GM12878 (cell line): ENCODE measurements at regions not wholly inside any gene's neighbourhood (a gene's known extent, or its start where the extent isn't known, plus 50 kb on each side); places are given as distances from the start of the nearest gene placed in this dataset.

ENCODE experiments used
- ATAC-seq: fragments of 200-7000 bp; cut with Tn5 transposase; 3 replicates; pipeline ENCODE4 v1.9.1; 2020; ENCODE audit warnings: mild to moderate bottlenecking, moderate library complexity
- BruUV-seq: library from RNA; stranded (reverse); fragments of 400-500 nt; replicated peaks from 2 replicates; lab custom pipeline; 2021; lab: Mats Ljungman, UMichigan
- CTCF ChIA-PET: fragments of 300-600 bp; sonication (Branson Sonifier 250); formaldehyde crosslinking; extraction: SDS; loops from one replicate; lab custom pipeline; 2021; ENCODE audit warnings: inconsistent platforms; lab: Yijun Ruan, JAX
- POLR2A ChIA-PET: fragments of 350-600 bp; formaldehyde crosslinking; extraction: SDS; loops from one replicate; lab custom pipeline; 2021; ENCODE audit warnings: inconsistent platforms; lab: Charles Lee
- RAD21 ChIA-PET: fragments of 300-600 bp; sonication (Branson Sonifier 250); formaldehyde crosslinking; loops from one replicate; lab custom pipeline; 2023; ENCODE audit warnings: antibody characterized with exemption; ENCODE audit not compliant: unreplicated experiment; lab: Charles Lee
- SMC1A ChIA-PET: fragments of 300-600 bp; sonication (Branson Sonifier 250); formaldehyde crosslinking; loops from one replicate; lab custom pipeline; 2023; ENCODE audit not compliant: unreplicated experiment, uncharacterized antibody; lab: Charles Lee
- DNase-seq: peaks from one replicate; pipeline ENCODE4 v3.0.0-alpha.2; 2011; ENCODE audit warnings: low read depth, low spot score
- FAIRE-seq: peaks from 3 replicates; lab custom pipeline; 2011; peaks lifted over from hg19 to GRCh38; lab: Jason Lieb, UNC
- H2AFZ ChIP-seq: 2 replicates; pipeline ENCODE4 v1.6.0; 2011; ENCODE audit warnings: low read depth, low read length, control low read depth; ENCODE audit not compliant: control insufficient read depth
- H3K27ac ChIP-seq: 2 replicates; pipeline ENCODE4 v1.5.1; 2011; ENCODE audit warnings: control low read depth; ENCODE audit not compliant: control insufficient read depth, insufficient read depth
- H3K27me3 ChIP-seq, 2 experiments: replicated peaks in 1 of 2; 2 replicates each; pipeline versions ENCODE4 v1.6.0 to v1.6.1; 2011; ENCODE audit warnings: low read length in 1 of 2; ENCODE audit not compliant: control insufficient read depth in 2 of 2, insufficient read depth in 2 of 2
- H3K36me3 ChIP-seq, 2 experiments: 2 replicates each; pipeline ENCODE4 v1.5.1; 2011; ENCODE audit warnings: low read length in 1 of 2; ENCODE audit not compliant: control insufficient read depth in 2 of 2, insufficient read depth in 2 of 2
- H3K4me1 ChIP-seq: 2 replicates; pipeline ENCODE4 v1.6.1; 2011; ENCODE audit warnings: mild to moderate bottlenecking, low read length, moderate library complexity, mixed read lengths; ENCODE audit not compliant: control insufficient read depth, insufficient read depth
- H3K4me2 ChIP-seq: 2 replicates; pipeline ENCODE4 v1.6.0; 2011; ENCODE audit warnings: control low read depth; ENCODE audit not compliant: control insufficient read depth, insufficient read depth
- H3K4me3 ChIP-seq: fragments of 200-600 bp; sonication (generic); 2 replicates; pipeline ENCODE4 v1.5.1; 2016
- H3K79me2 ChIP-seq: 2 replicates; pipeline ENCODE4 v1.6.0; 2011; ENCODE audit warnings: low read length; ENCODE audit not compliant: control insufficient read depth, insufficient read depth
- H3K9ac ChIP-seq: 2 replicates; pipeline ENCODE4 v1.8.0; 2011; ENCODE audit warnings: low read length, control low read depth, mixed read lengths; ENCODE audit not compliant: control insufficient read depth, insufficient read depth
- H3K9me3 ChIP-seq: replicated peaks from 3 replicates; pipeline ENCODE4 v1.5.1; 2011; ENCODE audit warnings: mild to moderate bottlenecking, low read length; ENCODE audit not compliant: control insufficient read depth, insufficient read depth
- H4K20me1 ChIP-seq: 2 replicates; pipeline ENCODE4 v1.6.0; 2011; ENCODE audit not compliant: control insufficient read depth, insufficient read depth
- BMI1 ChIP-seq: fragments of 450-650 bp; IDR thresholded peaks from 2 replicates; pipeline ENCODE4 v1.6.1; 2016; ENCODE audit warnings: mild to moderate bottlenecking, moderate library complexity, borderline replicate concordance
- MTA2 ChIP-seq: fragments of 450-650 bp; IDR thresholded peaks from 2 replicates; pipeline ENCODE4 v1.6.1; 2016; ENCODE audit warnings: low read depth, mild to moderate bottlenecking, moderate library complexity
- MTA3 ChIP-seq: IDR thresholded peaks from 2 replicates; pipeline ENCODE4 v1.6.1; 2012; ENCODE audit warnings: low read length, inconsistent platforms, borderline replicate concordance
- PAX5 ChIP-seq: IDR thresholded peaks from 2 replicates; pipeline ENCODE4 v1.6.1; 2011; ENCODE audit warnings: low read depth, low read length, borderline replicate concordance
- POLR2A ChIP-seq: IDR thresholded peaks from 2 replicates; pipeline ENCODE4 v1.6.1; 2011; ENCODE audit warnings: low read depth, mild to moderate bottlenecking, low read length
- SMAD1 ChIP-seq: fragments of 450-650 bp; IDR thresholded peaks from 2 replicates; pipeline ENCODE4 v1.6.1; 2018; ENCODE audit warnings: mild to moderate bottlenecking, low read depth; ENCODE audit not compliant: partially characterized antibody
- SUZ12 ChIP-seq: fragments of 200-600 bp; sonication (generic); IDR thresholded peaks from one replicate; pipeline ENCODE4 v1.6.1; 2018; ENCODE audit warnings: antibody characterized with exemption, mild to moderate bottlenecking; ENCODE audit not compliant: unreplicated experiment
- ZBED1 ChIP-seq: IDR thresholded peaks from 2 replicates; pipeline ENCODE4 v1.6.1; 2016; ENCODE audit warnings: borderline replicate concordance
- ZNF217 ChIP-seq: fragments of 450-650 bp; IDR thresholded peaks from 2 replicates; pipeline ENCODE4 v1.6.1; 2017; ENCODE audit warnings: antibody characterized with exemption, mild to moderate bottlenecking
- ZNF384 ChIP-seq: IDR thresholded peaks from 2 replicates; pipeline ENCODE4 v1.6.1; 2012; ENCODE audit warnings: low read depth, mild to moderate bottlenecking, low read length, improper control_type of control experiment, borderline replicate concordance
- ZNF622 ChIP-seq: fragments of 450-650 bp; IDR thresholded peaks from 2 replicates; pipeline ENCODE4 v1.6.1; 2017; ENCODE audit warnings: mild to moderate bottlenecking, inconsistent platforms
- ZSCAN29 ChIP-seq: fragments of 450-650 bp; IDR thresholded peaks from 2 replicates; pipeline ENCODE4 v1.6.1; 2017; ENCODE audit warnings: mild to moderate bottlenecking, moderate library complexity
- WGBS: methylation state at CpG from one replicate; pipeline ENCODE4 v1.1.6; 2016; ENCODE audit warnings: low lambda C conversion rate; ENCODE audit not compliant: insufficient replicate concordance, insufficient coverage; ENCODE audit errors: missing lambda C conversion rate; 5-methylcytosine and 5-hydroxymethylcytosine counted together
- in situ Hi-C: fragments of 300-500 bp; cut with MboI; formaldehyde crosslinking; loops from 9 replicates; pipeline ENCODE4 v1.14.3; 2018; ENCODE audit warnings: mixed read lengths
- intact Hi-C: fragments of 100-400 bp; cut with micrococcal nuclease; formaldehyde crosslinking; loops from one replicate; pipeline ENCODE4 v1.14.2; 2022; ENCODE audit not compliant: unreplicated experiment
- TF ChIP-seq, protein P1 (sequence below): IDR thresholded peaks from 2 replicates; pipeline ENCODE4 v1.6.1; 2011; ENCODE audit warnings: borderline replicate concordance, low read depth, mild to moderate bottlenecking, moderate library complexity, low read length; ENCODE audit not compliant: insufficient read depth, poor library complexity, severe bottlenecking
- TF ChIP-seq, protein P2 (sequence below): IDR thresholded peaks from 2 replicates; pipeline ENCODE4 v1.6.1; 2012; ENCODE audit warnings: mild to moderate bottlenecking, low read depth, low read length

GRCh38 chr2:15714002-15714401 lies 122.3 kb downstream of the DDX1 start:
- no TSS peak for BruUV-seq
- Histone ChIP-seq H2AFZ (no peak overlapping the region), H3K79me2 (no peaks in the 10 kb centered on the region), H3K27me3 (peaks cover 0 to 2% of the 10 kb centered on the region in 2 experiments; a peak in 3 of 4 replicates), H3K36me3 (no peaks in the 10 kb centered on the region), H3K9ac (no peak overlapping the region), H3K4me3 (no peak overlapping the region), H3K9me3 (no peaks in the 10 kb centered on the region), H3K4me2 (no peak overlapping the region), H3K4me1 (no peaks in the 10 kb centered on the region), H4K20me1 (no peaks in the 10 kb centered on the region), H3K27ac (no peak overlapping the region)
- TF ChIP-seq BMI1 (no peak), MTA3 (no peak), ZNF217 (no peak), ZSCAN29 (no peak), PAX5 (no peak), ZBED1 (no peak), POLR2A (no peak), SUZ12 (no peak), ZNF622 (no peak), SMAD1 (no peak), MTA2 (no peak), ZNF384 (no peak)
- TF ChIP-seq, protein P1, sequence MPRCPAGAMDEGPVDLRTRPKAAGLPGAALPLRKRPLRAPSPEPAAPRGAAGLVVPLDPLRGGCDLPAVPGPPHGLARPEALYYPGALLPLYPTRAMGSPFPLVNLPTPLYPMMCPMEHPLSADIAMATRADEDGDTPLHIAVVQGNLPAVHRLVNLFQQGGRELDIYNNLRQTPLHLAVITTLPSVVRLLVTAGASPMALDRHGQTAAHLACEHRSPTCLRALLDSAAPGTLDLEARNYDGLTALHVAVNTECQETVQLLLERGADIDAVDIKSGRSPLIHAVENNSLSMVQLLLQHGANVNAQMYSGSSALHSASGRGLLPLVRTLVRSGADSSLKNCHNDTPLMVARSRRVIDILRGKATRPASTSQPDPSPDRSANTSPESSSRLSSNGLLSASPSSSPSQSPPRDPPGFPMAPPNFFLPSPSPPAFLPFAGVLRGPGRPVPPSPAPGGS = no peak
- TF ChIP-seq, protein P2, sequence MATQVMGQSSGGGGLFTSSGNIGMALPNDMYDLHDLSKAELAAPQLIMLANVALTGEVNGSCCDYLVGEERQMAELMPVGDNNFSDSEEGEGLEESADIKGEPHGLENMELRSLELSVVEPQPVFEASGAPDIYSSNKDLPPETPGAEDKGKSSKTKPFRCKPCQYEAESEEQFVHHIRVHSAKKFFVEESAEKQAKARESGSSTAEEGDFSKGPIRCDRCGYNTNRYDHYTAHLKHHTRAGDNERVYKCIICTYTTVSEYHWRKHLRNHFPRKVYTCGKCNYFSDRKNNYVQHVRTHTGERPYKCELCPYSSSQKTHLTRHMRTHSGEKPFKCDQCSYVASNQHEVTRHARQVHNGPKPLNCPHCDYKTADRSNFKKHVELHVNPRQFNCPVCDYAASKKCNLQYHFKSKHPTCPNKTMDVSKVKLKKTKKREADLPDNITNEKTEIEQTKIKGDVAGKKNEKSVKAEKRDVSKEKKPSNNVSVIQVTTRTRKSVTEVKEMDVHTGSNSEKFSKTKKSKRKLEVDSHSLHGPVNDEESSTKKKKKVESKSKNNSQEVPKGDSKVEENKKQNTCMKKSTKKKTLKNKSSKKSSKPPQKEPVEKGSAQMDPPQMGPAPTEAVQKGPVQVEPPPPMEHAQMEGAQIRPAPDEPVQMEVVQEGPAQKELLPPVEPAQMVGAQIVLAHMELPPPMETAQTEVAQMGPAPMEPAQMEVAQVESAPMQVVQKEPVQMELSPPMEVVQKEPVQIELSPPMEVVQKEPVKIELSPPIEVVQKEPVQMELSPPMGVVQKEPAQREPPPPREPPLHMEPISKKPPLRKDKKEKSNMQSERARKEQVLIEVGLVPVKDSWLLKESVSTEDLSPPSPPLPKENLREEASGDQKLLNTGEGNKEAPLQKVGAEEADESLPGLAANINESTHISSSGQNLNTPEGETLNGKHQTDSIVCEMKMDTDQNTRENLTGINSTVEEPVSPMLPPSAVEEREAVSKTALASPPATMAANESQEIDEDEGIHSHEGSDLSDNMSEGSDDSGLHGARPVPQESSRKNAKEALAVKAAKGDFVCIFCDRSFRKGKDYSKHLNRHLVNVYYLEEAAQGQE = no peak
- intact Hi-C loops (no loop called here), in situ Hi-C loops (no loop called here)
- ChIA-PET RAD21 (no interaction called here), CTCF (no interaction called here), SMC1A (no interaction called here), POLR2A (no interaction called here)
- ATAC-seq = no peak
- FAIRE-seq = no peak
- WGBS = 22% methylated on average over 5 of the region's 5 CpGs
- no peak for DNase-seq
